ENCODE measurements at regions not wholly inside any gene's neighbourhood (a gene's known extent, or its start where the extent isn't known, plus 50 kb on each side); places are given as distances from the start of the nearest gene placed in this dataset.

DNA sequence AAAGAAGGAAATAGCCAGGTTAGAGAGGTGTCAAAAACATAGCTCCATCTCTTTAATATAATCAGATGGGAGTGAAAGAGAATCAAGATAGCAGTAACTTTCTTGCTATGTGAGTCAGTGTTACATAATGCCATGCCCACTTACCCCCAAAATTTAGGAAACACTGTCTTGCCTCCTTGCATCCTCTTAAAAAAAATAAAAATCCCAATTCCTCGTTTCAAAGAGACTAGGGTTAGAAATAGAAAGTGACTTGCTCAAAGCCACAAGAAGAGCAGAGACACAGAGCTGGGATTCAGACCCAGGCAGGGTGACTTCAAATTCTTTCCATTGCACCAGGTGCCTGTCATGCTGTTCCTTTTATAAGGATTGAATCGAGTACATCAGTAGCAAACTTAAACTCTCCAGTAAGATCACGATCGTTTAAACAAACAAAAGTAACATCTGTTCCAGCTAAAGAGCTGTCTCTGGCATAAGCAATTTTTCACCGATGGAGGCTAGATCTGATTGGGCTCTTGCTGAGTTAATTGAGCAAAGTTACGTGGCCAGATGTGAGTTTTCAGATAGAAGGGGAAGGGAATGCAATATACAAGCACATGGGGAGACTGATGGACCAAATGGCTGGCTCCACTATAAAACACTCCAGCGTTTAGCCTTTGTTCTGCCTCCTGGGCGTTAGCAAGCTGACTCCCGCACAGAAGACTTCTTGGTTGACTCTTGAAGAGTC, 176.9 kb downstream of the PALM2AKAP2 start:
- no peak for DNase-seq (ENCODE audit: low spot score in 2 of 2)
- Histone ChIP-seq H3K27ac (no peak overlapping the region), H3K27me3 (no peaks in the 10 kb centered on the region), H3K4me3 (no peak overlapping the region), H3K4me1 (no peaks in the 10 kb centered on the region), H3K36me3 (no peaks in the 10 kb centered on the region), H3K9me3 (no peaks in the 10 kb centered on the region)
- TF ChIP-seq POLR2AphosphoS5 (IDR thresholded peaks at IDR 0.05) (no peak), POLR2A (IDR thresholded peaks at IDR 0.05) (no peak)
- TF ChIP-seq, protein P1, sequence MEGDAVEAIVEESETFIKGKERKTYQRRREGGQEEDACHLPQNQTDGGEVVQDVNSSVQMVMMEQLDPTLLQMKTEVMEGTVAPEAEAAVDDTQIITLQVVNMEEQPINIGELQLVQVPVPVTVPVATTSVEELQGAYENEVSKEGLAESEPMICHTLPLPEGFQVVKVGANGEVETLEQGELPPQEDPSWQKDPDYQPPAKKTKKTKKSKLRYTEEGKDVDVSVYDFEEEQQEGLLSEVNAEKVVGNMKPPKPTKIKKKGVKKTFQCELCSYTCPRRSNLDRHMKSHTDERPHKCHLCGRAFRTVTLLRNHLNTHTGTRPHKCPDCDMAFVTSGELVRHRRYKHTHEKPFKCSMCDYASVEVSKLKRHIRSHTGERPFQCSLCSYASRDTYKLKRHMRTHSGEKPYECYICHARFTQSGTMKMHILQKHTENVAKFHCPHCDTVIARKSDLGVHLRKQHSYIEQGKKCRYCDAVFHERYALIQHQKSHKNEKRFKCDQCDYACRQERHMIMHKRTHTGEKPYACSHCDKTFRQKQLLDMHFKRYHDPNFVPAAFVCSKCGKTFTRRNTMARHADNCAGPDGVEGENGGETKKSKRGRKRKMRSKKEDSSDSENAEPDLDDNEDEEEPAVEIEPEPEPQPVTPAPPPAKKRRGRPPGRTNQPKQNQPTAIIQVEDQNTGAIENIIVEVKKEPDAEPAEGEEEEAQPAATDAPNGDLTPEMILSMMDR (IDR thresholded peaks at IDR 0.05), result no peak
- intact Hi-C loops (cut with DNase I; ENCODE audit: low total_unique reads), result no loop called here

DNA sequence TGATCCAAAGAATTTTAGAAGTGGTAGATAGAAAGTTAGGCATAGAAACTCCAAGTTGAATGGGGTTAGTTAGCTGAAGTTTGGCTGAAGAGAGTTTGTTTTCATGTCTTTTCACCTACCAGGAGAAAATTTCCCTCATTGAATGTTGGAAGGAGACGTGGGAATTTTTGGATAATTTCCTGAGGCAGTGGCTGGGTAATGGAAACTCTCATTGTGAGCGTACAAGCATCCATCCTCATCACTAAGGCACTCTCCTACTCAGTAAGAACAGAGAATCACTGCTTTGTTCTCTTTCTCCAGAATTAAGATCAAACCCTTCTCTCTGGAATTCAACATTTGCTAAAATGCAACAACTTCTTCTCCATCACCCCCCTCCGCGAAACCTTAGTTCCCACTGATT, 179.7 kb downstream of the PALM2AKAP2 start:
- Histone ChIP-seq H3K36me3 (no peaks in the 10 kb centered on the region), H3K4me3 (no peak overlapping the region), H3K27me3 (no peaks in the 10 kb centered on the region), H3K4me1 (no peaks in the 10 kb centered on the region), H3K27ac (no peak overlapping the region), H3K9me3 (no peaks in the 10 kb centered on the region)
- intact Hi-C loops (cut with DNase I; ENCODE audit: low total_unique reads), result no loop called here
- TF ChIP-seq, protein P1 (IDR thresholded peaks at IDR 0.05), result no peak
- no peak for TF ChIP-seq POLR2A (IDR thresholded peaks at IDR 0.05)
- TF ChIP-seq POLR2AphosphoS5 (IDR thresholded peaks at IDR 0.05), result no peak
- no peak for DNase-seq (ENCODE audit: low spot score in 2 of 2)

DNA sequence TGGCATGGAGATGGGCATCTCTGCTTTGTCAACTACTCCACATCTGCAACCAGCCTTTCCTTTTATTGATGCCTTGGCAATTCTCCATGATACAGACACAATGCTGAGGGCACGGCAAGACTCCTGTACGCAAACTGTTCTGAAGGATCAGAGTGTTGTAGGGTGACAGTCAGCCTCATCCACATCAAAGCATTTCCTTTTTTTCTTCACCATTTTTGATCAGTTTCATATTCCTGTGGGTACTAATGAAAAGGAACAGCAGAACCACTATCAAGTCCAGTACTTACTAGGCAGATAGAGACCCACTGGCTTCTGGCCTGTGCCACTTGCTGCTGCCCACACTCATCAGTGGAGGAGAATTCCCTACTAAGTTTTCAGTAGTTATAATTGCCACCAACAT, 181.6 kb downstream of the PALM2AKAP2 start:
- no peaks in the 10 kb centered on the region for H3K4me1 ChIP-seq
- no peak overlapping the region for H3K27ac ChIP-seq
- no peak overlapping the region for H3K4me3 ChIP-seq
- no peak for TF ChIP-seq POLR2AphosphoS5 (IDR thresholded peaks at IDR 0.05)
- no peak for TF ChIP-seq POLR2A (IDR thresholded peaks at IDR 0.05)
- TF ChIP-seq, protein P1 (IDR thresholded peaks at IDR 0.05), result no peak
- intact Hi-C loops (cut with DNase I; ENCODE audit: low total_unique reads), result no loop called here
- H3K36me3 ChIP-seq, result no peaks in the 10 kb centered on the region
- no peak for DNase-seq (ENCODE audit: low spot score in 2 of 2)
- H3K27me3 ChIP-seq, result no peaks in the 10 kb centered on the region
- H3K9me3 ChIP-seq, result no peaks in the 10 kb centered on the region

DNA sequence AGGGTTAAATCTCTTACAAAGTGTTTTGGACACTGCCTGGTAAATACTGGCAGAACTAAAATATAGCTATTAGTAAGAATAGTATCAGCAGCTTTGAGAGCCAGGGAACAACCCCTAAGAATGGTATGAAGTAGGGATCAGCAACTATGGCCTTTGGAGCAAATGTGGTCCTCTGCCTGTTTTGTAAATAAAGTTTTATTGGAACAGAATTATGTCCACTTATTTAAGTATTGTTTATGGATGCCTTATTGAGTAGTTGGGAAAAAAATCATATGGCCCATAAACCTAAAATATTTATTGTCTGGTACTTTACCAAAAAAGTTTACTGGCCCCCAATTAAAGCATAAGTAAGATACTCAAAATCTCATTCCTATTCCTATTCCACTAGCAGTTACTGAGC, 182.2 kb downstream of the PALM2AKAP2 start:
- DNase-seq (ENCODE audit: low spot score in 2 of 2), result no peak
- Histone ChIP-seq H3K4me1 (no peaks in the 10 kb centered on the region), H3K9me3 (no peaks in the 10 kb centered on the region), H3K27ac (no peak overlapping the region), H3K27me3 (no peaks in the 10 kb centered on the region), H3K36me3 (no peaks in the 10 kb centered on the region), H3K4me3 (no peak overlapping the region)
- intact Hi-C loops (cut with DNase I; ENCODE audit: low total_unique reads), result no loop called here
- no peak for TF ChIP-seq POLR2AphosphoS5 (IDR thresholded peaks at IDR 0.05)
- TF ChIP-seq, protein P1 (IDR thresholded peaks at IDR 0.05), result no peak
- no peak for TF ChIP-seq POLR2A (IDR thresholded peaks at IDR 0.05)

DNA sequence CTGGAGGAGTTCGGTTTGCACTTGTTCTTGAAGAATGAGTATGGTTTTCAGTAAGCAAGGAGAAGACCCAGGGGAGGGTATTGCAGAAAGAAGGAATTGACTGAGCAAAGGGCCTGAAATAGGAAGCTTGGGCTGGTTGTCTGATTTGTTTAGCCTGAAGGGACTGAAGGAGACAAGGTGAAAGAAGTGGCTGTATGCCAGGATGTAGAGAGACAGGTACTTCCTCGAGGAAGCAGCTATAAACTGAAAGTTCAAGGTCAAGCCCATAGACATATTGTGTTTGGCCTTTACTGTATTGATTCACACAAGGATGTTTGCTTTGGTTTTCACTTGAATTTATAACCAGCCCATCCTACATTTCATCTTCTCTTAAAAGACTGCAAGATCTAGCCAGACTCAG, 183.1 kb downstream of the PALM2AKAP2 start:
- intact Hi-C loops (cut with DNase I; ENCODE audit: low total_unique reads), result no loop called here
- H3K36me3 ChIP-seq, result no peaks in the 10 kb centered on the region
- no peaks in the 10 kb centered on the region for H3K27me3 ChIP-seq
- no peak for DNase-seq (ENCODE audit: low spot score in 2 of 2)
- TF ChIP-seq, protein P1 (IDR thresholded peaks at IDR 0.05), result no peak
- no peak for TF ChIP-seq POLR2A (IDR thresholded peaks at IDR 0.05)
- TF ChIP-seq POLR2AphosphoS5 (IDR thresholded peaks at IDR 0.05), result no peak
- H3K4me3 ChIP-seq, result no peak overlapping the region
- H3K4me1 ChIP-seq, result no peaks in the 10 kb centered on the region
- no peak overlapping the region for H3K27ac ChIP-seq
- H3K9me3 ChIP-seq, result no peaks in the 10 kb centered on the region
